MM.1S (cell line): ENCODE measurements at regions not wholly inside any gene's neighbourhood (a gene's known extent, or its start where the extent isn't known, plus 50 kb on each side); places are given as distances from the start of the nearest gene placed in this dataset.
"Not testable (repeated sequence)": the region's sequence is repeated elsewhere in the genome, so short reads cannot be mapped to it uniquely, and the experiment has no call there.

Source experiments
- DNase-seq: peaks from one replicate; pipeline ENCODE4 v3.0.0-alpha.2; 2015
- H2AFZ ChIP-seq: fragments of 300-600 bp; sonication (generic); 2 replicates; pipeline ENCODE4 v1.6.0; 2016; ENCODE audit warnings: antibody characterized with exemption, low read length
- H3F3A ChIP-seq: fragments of 300-600 bp; sonication (generic); 2 replicates; pipeline ENCODE4 v1.6.1; 2016; ENCODE audit warnings: mild to moderate bottlenecking, antibody characterized with exemption, low read length, moderate library complexity, mixed read lengths; ENCODE audit not compliant: insufficient read depth
- H3K27ac ChIP-seq: fragments of 300-600 bp; sonication (generic); 2 replicates; pipeline ENCODE4 v1.5.1; 2016; ENCODE audit warnings: mild to moderate bottlenecking, low read length
- H3K27me3 ChIP-seq: fragments of 300-600 bp; sonication (generic); replicated peaks from 2 replicates; pipeline ENCODE4 v1.6.0; 2016; ENCODE audit warnings: low read length; ENCODE audit not compliant: insufficient read depth
- H3K36me3 ChIP-seq: fragments of 300-600 bp; sonication (generic); replicated peaks from 2 replicates; pipeline ENCODE4 v1.6.1; 2016; ENCODE audit warnings: mild to moderate bottlenecking, low read length, mixed read lengths; ENCODE audit not compliant: insufficient read depth
- H3K4me1 ChIP-seq: fragments of 300-600 bp; sonication (generic); 2 replicates; pipeline ENCODE4 v1.6.1; 2016; ENCODE audit warnings: low read length, mixed read lengths
- H3K4me2 ChIP-seq: fragments of 300-600 bp; sonication (generic); 2 replicates; pipeline ENCODE4 v1.6.0; 2016; ENCODE audit warnings: low read depth, low read length
- H3K4me3 ChIP-seq: fragments of 300-600 bp; sonication (generic); 2 replicates; pipeline ENCODE4 v1.5.1; 2016; ENCODE audit warnings: low read length, mixed read lengths
- H3K79me2 ChIP-seq: fragments of 300-600 bp; sonication (generic); 2 replicates; pipeline ENCODE4 v1.6.1; 2016; ENCODE audit warnings: mixed run types, low read length, mixed read lengths
- H3K9ac ChIP-seq: fragments of 300-600 bp; sonication (generic); 2 replicates; pipeline ENCODE4 v1.6.1; 2016; ENCODE audit warnings: low read length, mixed read lengths
- H3K9me2 ChIP-seq: fragments of 300-600 bp; sonication (generic); replicated peaks from 2 replicates; pipeline ENCODE4 v1.6.1; 2016; ENCODE audit warnings: mild to moderate bottlenecking, low read length, mixed read lengths; ENCODE audit not compliant: insufficient read depth
- H3K9me3 ChIP-seq: fragments of 300-600 bp; sonication (generic); replicated peaks from 2 replicates; pipeline ENCODE4 v1.6.1; 2016; ENCODE audit warnings: mild to moderate bottlenecking, low read length, mixed read lengths; ENCODE audit not compliant: insufficient read depth
- H4K20me1 ChIP-seq: fragments of 300-600 bp; sonication (generic); 2 replicates; pipeline ENCODE4 v1.6.1; 2016; ENCODE audit warnings: mild to moderate bottlenecking, low read length, moderate library complexity, mixed read lengths; ENCODE audit not compliant: insufficient read depth
- EZH2 ChIP-seq: fragments of 300-600 bp; sonication (generic); optimal IDR thresholded peaks from 2 replicates; pipeline ENCODE3; 2017; ENCODE audit warnings: low read depth, mild to moderate bottlenecking, antibody characterized with exemption, low read length, mixed read lengths
- EZH2phosphoT487 ChIP-seq: fragments of 300-600 bp; sonication (generic); IDR thresholded peaks from 2 replicates; pipeline ENCODE4 v1.6.1; 2018; ENCODE audit warnings: antibody characterized with exemption, low read length
- TF ChIP-seq, protein P1 (sequence below): fragments of 300-600 bp; sonication (generic); IDR thresholded peaks from 2 replicates; pipeline ENCODE4 v1.5.1; 2016; ENCODE audit warnings: antibody characterized with exemption, low read length, mixed read lengths

DNA sequence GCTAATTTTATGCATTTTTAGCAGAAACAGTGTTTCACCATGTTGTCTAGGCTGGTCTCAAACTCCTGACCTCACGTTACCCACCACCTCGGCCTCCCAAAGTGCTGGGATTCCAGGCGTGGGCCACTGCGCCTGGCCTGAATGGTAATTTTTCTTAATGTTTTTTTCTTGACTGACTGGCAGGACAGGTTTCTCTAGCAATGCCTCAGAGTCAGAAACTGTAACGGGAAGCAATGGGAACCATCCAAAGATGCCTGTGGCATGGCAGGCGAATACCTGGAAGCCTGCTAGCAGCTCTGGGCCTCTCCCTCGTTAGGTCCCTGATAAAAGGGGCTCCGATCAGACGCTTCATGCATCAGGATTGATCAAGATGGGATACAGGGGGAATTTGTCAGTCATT is 639.2 kb downstream of the NR2F1-AS1 start:
- Histone ChIP-seq H3F3A (no peaks in the 10 kb centered on the region), H3K4me1 (no peaks in the 10 kb centered on the region), H3K36me3 (no peaks in the 10 kb centered on the region), H3K79me2 (no peaks in the 10 kb centered on the region), H3K27me3 (no peaks in the 10 kb centered on the region), H3K4me3 (no peak overlapping the region), H3K4me2 (no peak overlapping the region), H4K20me1 (no peaks in the 10 kb centered on the region), H3K27ac (no peak overlapping the region), H3K9me2 (no peaks in the 10 kb centered on the region), H2AFZ (no peak overlapping the region), H3K9ac (no peak overlapping the region), H3K9me3 (no peaks in the 10 kb centered on the region)
- TF ChIP-seq EZH2phosphoT487 (no peak), EZH2 (no peak)
- TF ChIP-seq, protein P1, sequence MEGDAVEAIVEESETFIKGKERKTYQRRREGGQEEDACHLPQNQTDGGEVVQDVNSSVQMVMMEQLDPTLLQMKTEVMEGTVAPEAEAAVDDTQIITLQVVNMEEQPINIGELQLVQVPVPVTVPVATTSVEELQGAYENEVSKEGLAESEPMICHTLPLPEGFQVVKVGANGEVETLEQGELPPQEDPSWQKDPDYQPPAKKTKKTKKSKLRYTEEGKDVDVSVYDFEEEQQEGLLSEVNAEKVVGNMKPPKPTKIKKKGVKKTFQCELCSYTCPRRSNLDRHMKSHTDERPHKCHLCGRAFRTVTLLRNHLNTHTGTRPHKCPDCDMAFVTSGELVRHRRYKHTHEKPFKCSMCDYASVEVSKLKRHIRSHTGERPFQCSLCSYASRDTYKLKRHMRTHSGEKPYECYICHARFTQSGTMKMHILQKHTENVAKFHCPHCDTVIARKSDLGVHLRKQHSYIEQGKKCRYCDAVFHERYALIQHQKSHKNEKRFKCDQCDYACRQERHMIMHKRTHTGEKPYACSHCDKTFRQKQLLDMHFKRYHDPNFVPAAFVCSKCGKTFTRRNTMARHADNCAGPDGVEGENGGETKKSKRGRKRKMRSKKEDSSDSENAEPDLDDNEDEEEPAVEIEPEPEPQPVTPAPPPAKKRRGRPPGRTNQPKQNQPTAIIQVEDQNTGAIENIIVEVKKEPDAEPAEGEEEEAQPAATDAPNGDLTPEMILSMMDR = no peak
- DNase-seq = no peak

GRCh38 chr5:92939428-92939827 is 641.6 kb downstream of the NR2F1-AS1 start:
- Histone ChIP-seq H4K20me1 (no peaks in the 10 kb centered on the region), H3K9me2 (no peaks in the 10 kb centered on the region), H3K4me3 (no peak overlapping the region), H3K27ac (no peak overlapping the region), H3K4me1 (no peaks in the 10 kb centered on the region), H3F3A (no peaks in the 10 kb centered on the region), H3K9me3 (no peaks in the 10 kb centered on the region), H3K4me2 (no peak overlapping the region), H3K9ac (no peak overlapping the region), H3K79me2 (no peaks in the 10 kb centered on the region), H3K27me3 (no peaks in the 10 kb centered on the region), H2AFZ (no peak overlapping the region), H3K36me3 (no peaks in the 10 kb centered on the region)
- TF ChIP-seq EZH2 (no peak), EZH2phosphoT487 (no peak)
- TF ChIP-seq, protein P1 = no peak
- DNase-seq = no peak

GRCh38 chr5:92937396-92937795 is 643.6 kb downstream of the NR2F1-AS1 start:
- DNase-seq, H3K4me1 ChIP-seq, H3K79me2 ChIP-seq, H3K4me2 ChIP-seq, H3K4me3 ChIP-seq, H3K27ac ChIP-seq, H3F3A ChIP-seq, H4K20me1 ChIP-seq, H3K9me3 ChIP-seq, H3K36me3 ChIP-seq, H3K27me3 ChIP-seq, H3K9me2 ChIP-seq, H2AFZ ChIP-seq, H3K9ac ChIP-seq: not testable (repeated sequence)

- no peaks in the 10 kb centered on the region for H3F3A ChIP-seq
- no peaks in the 10 kb centered on the region for H3K27me3 ChIP-seq
- DNase-seq = no peak
- H3K9ac ChIP-seq = no peak overlapping the region
- no peaks in the 10 kb centered on the region for H3K79me2 ChIP-seq
- H2AFZ ChIP-seq = no peak overlapping the region
- no peaks in the 10 kb centered on the region for H3K9me2 ChIP-seq
- no peak overlapping the region for H3K4me2 ChIP-seq
- H3K4me3 ChIP-seq = no peak overlapping the region
- TF ChIP-seq, protein P1 = no peak
- TF ChIP-seq EZH2 = no peak
- TF ChIP-seq EZH2phosphoT487 = no peak
- no peak overlapping the region for H3K27ac ChIP-seq
- H3K36me3 ChIP-seq = no peaks in the 10 kb centered on the region
- no peaks in the 10 kb centered on the region for H4K20me1 ChIP-seq
- H3K4me1 ChIP-seq = no peaks in the 10 kb centered on the region
- no peaks in the 10 kb centered on the region for H3K9me3 ChIP-seq
These were observed 651.0 kb downstream of the NR2F1-AS1 start for GRCh38 chr5:92930057-92930456.
